IPS-NIHi11 (cell line): ENCODE measurements at regions not wholly inside any gene's neighbourhood (a gene's known extent, or its start where the extent isn't known, plus 50 kb on each side); places are given as distances from the start of the nearest gene placed in this dataset.
A peak's percentile ranks its signal among the peaks of the same experiment; 100 is the strongest.
"Not testable (repeated sequence)": the region's sequence is repeated elsewhere in the genome, so short reads cannot be mapped to it uniquely, and the experiment has no call there.

Experiments
- DNase-seq: peaks from one replicate; pipeline ENCODE4 v3.0.0; 2012; ENCODE audit warnings: mixed read lengths, low spot score

- no peak for DNase-seq
Observed at GRCh38 chr2:19201911-19202462, 156.4 kb downstream of the OSR1 start.

- DNase-seq, result no peak
Observed at GRCh38 chr2:19198381-19198780, 160.0 kb downstream of the OSR1 start.

GRCh38 chr2:19195661-19196060 lies 162.8 kb downstream of the OSR1 start:
- no peak for DNase-seq

GRCh38 chr2:19189391-19189790 lies 169.0 kb downstream of the OSR1 start:
- DNase-seq, result no peak

- no peak for DNase-seq
Observed at GRCh38 chr2:19187323-19188020, 171.0 kb downstream of the OSR1 start.

- no peak for DNase-seq
Observed at GRCh38 chr2:19185086-19185485, 173.3 kb downstream of the OSR1 start.

GRCh38 chr2:19178175-19178574 lies 180.2 kb downstream of the OSR1 start:
- DNase-seq, result no peak

- no peak for DNase-seq
Observed at GRCh38 chr2:19176977-19177376, 181.4 kb downstream of the OSR1 start.

GRCh38 chr2:19176172-19176852 lies 182.1 kb downstream of the OSR1 start:
- no peak for DNase-seq

GRCh38 chr2:19174176-19174575 lies 184.2 kb downstream of the OSR1 start:
- DNase-seq, result no peak

GRCh38 chr2:19171409-19171808 lies 187.0 kb downstream of the OSR1 start:
- no peak for DNase-seq

GRCh38 chr2:19169134-19169768 lies 189.2 kb downstream of the OSR1 start:
- no peak for DNase-seq

- DNase-seq, result not testable (repeated sequence)
Observed at GRCh38 chr2:19164099-19164498, 194.3 kb downstream of the OSR1 start.

GRCh38 chr2:19158896-19159295 lies 199.5 kb downstream of the OSR1 start:
- no peak for DNase-seq

- no peak for DNase-seq
Observed at GRCh38 chr2:19158211-19158610, 200.2 kb downstream of the OSR1 start.

- DNase-seq, result no peak
Observed at GRCh38 chr2:19156646-19157045, 201.8 kb downstream of the OSR1 start.

- no peak for DNase-seq
Observed at GRCh38 chr2:19150726-19151125, 207.7 kb downstream of the OSR1 start.

GRCh38 chr2:19146867-19147266 lies 211.6 kb downstream of the OSR1 start:
- DNase-seq, result no peak

- no peak for DNase-seq
Observed at GRCh38 chr2:19141234-19142004, 217.0 kb downstream of the OSR1 start.

GRCh38 chr2:19140463-19141208 lies 217.8 kb downstream of the OSR1 start:
- peak; percentile 26 for DNase-seq

GRCh38 chr2:19139386-19139785 lies 219.0 kb downstream of the OSR1 start:
- DNase-seq, result no peak
